Activated CD8-positive, alpha-beta memory T cell treated with anti-CD3 and anti-CD28 coated beads for 24 hours (primary cell): ENCODE measurements at regions not wholly inside any gene's neighbourhood (a gene's known extent, or its start where the extent isn't known, plus 50 kb on each side); places are given as distances from the start of the nearest gene placed in this dataset.
"Not testable (repeated sequence)": the region's sequence is repeated elsewhere in the genome, so short reads cannot be mapped to it uniquely, and the experiment has no call there.

Experiments used
- DNase-seq: peaks from one replicate; pipeline ENCODE4 v3.0.0-alpha.2; 2020

GRCh38 chr11:67803519-67803918, 129.1 kb upstream of the ALDH3B2 start:
- DNase-seq = not testable (repeated sequence)

GRCh38 chr11:67803055-67803454, 128.6 kb upstream of the ALDH3B2 start:
- DNase-seq = not testable (repeated sequence)

DNA sequence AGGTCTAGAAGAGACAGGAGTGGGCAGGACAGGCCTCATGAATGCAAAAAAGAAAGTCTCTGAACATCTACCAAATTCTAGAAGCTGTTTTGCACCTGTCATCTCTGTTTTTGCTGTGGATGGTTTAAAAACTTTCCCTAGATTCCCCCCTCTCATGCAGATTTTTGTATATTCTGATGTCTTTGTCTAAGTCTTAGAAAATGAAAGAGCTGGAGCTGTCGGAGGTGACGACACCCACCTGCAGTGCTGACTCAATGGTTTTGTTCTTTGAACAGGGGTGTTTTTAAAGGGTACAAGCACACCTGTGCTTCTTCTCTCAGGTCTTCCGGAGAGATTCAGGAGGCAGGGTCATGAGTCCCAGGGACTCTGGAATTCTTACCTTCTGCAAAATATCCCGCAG, 128.2 kb upstream of the ALDH3B2 start:
- not testable (repeated sequence) for DNase-seq

DNA sequence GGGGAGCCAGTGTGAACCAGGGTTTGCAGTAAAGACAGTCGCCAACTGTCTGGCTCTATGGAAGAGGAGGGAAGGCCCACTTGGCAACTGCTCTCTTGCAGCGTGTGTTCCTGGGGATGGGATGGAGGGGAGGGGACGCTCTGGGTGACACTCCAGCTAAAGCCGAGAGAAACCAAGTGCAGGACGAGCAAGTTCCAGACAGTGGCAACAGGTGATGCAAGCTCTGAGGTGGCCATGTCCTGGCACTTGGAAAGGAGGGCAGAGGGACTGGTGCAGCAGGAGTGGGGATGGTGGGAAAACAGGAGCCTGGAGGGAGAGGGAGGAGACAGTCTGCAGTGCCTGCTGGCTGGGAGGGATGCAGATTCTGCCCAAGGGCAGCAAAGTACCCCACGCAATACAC, 127.0 kb upstream of the ALDH3B2 start:
- DNase-seq = not testable (repeated sequence)

- DNase-seq = not testable (repeated sequence)
Measured at GRCh38 chr11:67800591-67800990, 126.2 kb upstream of the ALDH3B2 start.

DNA sequence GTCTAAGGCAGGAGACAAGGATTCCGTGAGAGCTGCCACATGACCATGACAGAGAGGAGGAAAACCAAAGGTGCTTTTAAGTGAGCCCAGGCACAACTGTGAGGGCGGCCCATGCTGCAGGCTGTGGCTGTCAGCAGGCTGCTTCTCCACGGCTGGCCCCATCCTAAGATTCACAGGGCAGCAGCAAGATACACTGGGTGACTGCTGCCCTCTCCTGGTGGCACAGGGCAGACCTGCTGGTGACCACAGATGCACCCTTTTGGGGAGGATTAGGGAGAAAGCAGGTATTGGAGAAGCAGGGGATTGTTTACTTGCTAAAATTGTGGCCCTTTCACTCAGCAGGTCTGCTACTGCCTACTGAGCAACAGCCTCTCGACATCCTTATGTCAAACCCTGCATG, 125.4 kb upstream of the ALDH3B2 start:
- DNase-seq = not testable (repeated sequence)

DNA sequence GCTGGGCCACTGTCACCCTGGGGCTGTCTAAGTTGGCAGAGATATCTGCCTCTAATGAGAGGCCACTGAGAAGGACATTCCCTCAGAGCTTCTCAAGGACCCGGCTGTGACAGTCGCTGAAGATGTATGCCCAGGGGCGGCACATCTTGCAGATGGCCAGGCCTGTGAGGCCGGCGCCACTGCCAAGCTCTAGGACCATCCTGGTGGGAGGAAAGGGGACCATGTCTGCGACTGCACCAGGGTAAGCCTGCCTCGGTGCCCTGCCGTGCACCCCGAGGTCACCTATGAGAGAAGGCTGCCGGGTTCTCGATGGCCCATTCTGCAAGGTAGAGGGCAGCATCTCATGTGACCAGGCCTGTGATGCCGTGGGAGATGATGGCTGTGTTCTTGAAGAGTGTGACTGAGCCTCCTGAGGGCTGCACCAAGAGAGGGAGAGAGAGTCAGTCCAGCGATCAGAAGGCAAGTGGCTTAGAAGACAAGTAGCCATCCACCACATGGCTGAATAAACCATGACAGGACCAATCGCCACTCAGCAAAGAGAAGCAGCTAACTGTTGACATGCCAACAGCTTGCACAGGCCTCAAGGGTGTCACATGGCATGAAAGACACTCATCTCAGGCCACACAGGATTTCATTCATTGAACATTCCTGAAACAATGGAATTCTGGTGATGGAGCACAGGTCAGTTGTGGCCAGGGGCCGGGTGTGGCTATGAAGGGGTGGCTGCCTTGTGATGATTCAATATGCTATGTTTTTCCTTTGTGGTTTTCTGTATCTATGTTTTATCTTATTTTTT, 123.5 kb upstream of the ALDH3B2 start:
- DNase-seq = not testable (repeated sequence)

GRCh38 chr11:67795746-67796145, 121.3 kb upstream of the ALDH3B2 start:
- DNase-seq = no peak

- DNase-seq = not testable (repeated sequence)
Measured at GRCh38 chr11:67793750-67794149, 119.3 kb upstream of the ALDH3B2 start.

DNA sequence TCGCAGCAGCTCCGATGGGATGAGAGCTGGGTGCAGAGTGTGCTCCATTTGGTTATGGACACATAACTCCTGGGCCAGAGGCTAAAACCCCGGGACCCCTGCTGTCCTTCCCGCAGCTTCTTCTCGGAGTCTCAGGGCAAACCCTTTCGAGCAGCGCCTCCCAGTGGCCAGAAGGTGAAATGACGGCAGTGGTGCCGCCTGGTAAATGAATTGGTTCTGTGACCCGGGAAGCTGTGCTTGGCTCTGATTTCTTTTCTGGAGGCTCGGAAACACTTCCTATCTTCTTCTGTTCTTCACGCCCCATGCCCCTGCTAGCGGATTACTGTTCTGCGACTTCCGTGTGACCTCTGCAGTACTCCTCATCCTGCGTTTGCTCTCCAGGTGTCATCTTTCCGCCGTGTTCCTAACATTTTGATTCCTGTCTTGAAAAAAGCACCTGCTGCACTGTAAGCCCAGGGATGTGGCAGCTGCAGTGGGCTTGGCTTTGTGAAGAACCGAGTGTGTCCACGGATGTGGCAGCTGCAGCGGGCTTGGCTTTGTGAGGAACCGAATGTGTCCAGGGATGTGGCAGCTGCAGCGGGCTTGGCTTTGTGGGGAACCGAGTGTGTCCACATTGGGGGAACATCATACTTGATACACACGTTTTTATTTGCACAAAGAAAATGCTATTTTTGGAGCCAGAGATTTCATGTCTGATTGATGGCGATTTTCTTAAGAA, 118.0 kb upstream of the ALDH3B2 start:
- DNase-seq = peak; percentile 78

DNA sequence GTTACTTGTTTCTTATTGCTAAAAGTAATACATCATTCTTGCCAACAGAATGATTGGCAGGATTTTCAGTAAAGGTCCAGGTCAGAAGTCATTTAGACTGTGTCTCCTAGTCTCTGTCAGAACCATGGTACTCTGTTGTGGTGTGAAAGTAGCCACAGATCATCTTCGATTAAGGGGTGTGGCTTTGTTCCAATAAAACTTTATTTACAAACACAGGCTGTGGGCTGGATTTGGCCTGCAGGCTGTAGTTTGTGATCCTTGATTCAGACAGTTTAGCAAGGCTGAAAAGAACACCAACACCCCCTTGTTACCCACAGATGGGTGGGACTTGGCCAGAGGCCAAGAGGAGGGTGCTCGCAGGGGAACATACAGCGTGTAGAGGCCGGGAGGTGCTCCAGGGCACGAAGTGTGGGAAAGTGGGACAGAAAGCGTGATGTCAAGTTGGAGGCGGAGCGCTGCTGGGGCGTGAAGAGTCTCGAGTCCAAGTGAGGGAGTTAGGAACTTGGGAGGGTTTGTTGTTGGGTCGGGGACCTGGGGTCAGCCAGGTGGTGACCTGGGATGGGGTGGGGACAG, 117.3 kb upstream of the ALDH3B2 start:
- DNase-seq = not testable (repeated sequence)

- not testable (repeated sequence) for DNase-seq
Measured at GRCh38 chr11:67788341-67788695, 113.9 kb upstream of the ALDH3B2 start.

GRCh38 chr11:67787681-67788340, 113.4 kb upstream of the ALDH3B2 start:
- not testable (repeated sequence) for DNase-seq

DNA sequence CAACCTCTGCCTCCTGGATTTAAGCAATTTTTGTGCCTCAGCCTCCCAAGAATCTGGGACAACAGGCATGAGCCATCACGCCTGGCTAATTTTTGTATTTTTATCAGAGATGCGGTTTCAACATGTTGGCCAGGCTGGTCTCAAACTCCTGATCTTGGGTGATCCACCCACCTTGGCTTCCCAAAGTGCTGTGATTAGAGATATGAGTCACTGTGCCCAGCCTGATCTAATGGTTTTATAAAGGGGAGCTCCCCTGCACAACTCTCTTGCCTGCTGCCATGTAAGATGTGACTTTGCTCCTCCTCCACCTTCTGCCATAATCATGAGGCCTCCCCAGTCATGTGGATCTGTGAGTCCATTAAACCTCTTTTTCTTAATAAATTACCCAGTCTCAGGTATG, 107.5 kb upstream of the ALDH3B2 start:
- DNase-seq = not testable (repeated sequence)

GRCh38 chr11:67781506-67781905, 107.1 kb upstream of the ALDH3B2 start:
- DNase-seq = not testable (repeated sequence)

GRCh38 chr11:67780056-67780455, 105.6 kb upstream of the ALDH3B2 start:
- no peak for DNase-seq

DNA sequence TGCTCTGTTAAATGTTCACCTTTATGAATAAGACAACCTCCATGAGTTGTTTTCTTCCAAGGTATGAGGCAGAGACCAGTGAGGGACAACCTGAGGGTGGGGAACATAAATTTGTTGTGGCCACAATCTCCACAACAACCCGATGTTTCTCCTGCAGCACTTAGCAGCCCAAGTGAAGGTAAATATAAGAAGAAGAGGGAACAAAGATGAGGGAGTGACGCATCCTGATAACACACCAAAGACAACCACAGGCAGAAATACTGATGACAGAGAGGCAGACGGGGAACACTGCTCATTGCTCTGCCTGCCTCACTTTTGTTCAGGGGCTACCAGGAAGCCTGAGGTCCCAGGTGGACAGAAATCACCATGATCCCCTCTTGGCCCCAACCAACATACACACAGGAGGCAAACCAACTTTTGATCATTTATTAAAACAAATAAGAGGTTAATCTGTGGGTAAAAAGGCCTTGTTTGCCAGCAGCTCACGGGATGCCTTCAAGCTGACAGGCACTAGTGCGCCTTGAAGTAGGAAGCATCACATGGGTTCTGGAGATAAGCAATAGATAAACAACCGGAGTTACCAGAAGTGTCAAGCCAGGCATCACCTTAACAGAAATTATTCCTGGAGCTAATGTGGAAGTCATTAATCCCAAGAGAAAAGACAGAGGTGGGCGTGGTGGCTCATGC, 104.9 kb upstream of the ALDH3B2 start:
- DNase-seq = not testable (repeated sequence)

DNA sequence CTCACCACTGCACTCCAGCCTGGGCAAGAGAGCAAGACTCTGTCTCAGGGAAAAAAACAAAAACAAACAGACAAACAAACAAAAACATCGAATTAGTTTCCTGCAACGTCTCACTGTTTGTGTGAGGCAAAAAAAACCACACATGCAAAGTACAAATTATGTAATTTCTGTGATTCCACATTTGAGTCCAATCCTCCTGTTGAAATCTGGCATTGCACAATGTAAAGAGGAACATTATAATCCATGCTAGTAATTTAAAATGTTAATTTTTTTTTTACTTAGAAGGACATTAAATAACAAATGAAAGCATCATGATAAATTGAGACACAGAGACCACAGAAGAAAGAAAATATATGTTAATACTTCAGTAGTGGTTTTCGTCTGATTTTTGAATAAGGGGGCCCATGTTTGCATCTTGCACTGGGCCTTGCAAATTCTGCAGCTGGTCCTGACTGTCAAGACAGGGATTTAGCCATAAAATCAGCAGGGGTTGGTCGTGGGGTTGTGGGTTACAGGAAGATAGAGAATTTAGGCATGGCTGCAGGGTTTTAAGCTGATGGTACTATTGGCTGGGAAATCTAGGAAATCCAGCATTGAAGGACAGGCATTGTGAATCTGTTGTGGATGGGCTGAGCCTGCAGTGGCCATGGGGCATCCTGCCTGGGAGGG, 102.6 kb upstream of the ALDH3B2 start:
- DNase-seq = no peak

DNA sequence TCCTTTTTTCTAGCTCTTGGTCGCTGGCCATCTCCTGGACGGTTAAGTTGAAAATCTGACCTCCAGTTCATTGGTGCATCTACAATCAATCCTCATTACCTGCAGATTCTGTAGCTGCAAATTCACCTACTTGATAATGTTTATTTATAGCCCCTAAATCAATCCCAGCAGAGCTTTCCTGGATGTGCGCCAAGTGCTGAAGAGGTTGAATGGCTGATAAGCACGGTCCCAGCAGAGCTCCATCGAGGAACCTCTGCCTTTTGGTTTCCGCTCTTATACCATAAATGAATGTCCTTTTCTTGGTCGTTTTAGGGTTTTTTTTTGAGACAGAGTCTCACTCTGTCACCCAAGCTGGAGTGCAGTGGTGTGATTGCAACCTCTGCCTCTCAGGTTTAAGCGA, 99.8 kb upstream of the ALDH3B2 start:
- DNase-seq = not testable (repeated sequence)

GRCh38 chr11:67768001-67768730, 93.7 kb upstream of the ALDH3B2 start:
- not testable (repeated sequence) for DNase-seq

DNA sequence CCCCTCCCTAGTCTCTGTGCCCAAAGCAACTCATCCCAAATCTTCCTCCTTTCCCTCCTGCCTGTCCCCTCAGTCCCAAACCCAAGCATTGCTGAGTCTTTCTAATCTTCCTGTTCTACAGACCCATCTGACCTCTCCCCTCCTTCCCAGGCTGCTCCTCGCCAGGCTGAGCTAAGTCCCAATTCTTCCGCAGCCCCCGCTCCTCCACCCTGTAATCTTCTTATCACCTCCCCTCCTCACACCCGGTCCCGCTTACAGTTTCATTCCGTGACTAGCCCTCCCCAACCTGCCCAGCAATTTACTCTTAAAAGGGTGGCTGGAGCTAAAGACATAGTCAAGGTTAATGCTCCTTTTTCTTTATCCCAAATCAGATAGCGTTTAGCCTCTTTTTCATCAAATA, 86.8 kb upstream of the ALDH3B2 start:
- not testable (repeated sequence) for DNase-seq
